Neural cell (in vitro differentiated cells): ENCODE measurements at regions not wholly inside any gene's neighbourhood (a gene's known extent, or its start where the extent isn't known, plus 50 kb on each side); places are given as distances from the start of the nearest gene placed in this dataset.

Experiments
- TF ChIP-seq, protein P1 (sequence below): IDR thresholded peaks from 2 replicates; pipeline ENCODE4 v1.6.1; 2012; ENCODE audit warnings: borderline replicate concordance
- TF ChIP-seq, protein P2 (sequence below): fragments of 450-650 bp; IDR thresholded peaks from 2 replicates; pipeline ENCODE4 v1.5.1; 2014; ENCODE audit warnings: antibody characterized with exemption, mild to moderate bottlenecking, moderate library complexity; ENCODE audit not compliant: poor library complexity, severe bottlenecking

DNA sequence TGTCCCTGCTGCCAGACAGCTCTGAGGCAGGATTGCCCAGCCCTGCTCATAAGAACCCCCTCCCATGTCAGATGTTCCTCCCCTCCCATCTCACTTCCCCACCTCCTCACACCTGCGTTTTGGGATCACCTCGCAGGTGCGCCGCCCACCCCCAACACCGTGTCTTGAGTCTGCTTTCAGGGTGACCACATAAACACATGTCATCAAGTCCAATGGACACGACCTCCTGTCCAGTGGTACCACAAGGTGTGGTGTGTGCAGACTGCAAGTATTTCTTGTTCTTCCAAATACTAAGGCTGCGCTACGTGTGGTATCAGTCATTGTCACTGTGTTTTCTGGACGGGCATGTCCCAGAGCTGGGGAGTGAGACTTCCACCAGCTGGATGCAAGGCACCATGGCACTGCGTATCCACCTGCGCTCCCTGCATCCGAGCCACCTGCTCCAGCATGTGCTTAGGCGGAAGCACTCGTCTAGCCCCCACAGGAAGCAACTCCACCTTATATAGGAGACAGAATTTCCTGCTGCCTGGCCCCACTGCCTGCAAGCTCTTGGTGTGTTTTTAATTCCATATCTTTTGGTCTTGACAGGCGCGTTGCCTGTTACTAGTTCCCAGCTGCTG, 119.7 kb upstream of the NXT1 start:
- TF ChIP-seq, protein P1, sequence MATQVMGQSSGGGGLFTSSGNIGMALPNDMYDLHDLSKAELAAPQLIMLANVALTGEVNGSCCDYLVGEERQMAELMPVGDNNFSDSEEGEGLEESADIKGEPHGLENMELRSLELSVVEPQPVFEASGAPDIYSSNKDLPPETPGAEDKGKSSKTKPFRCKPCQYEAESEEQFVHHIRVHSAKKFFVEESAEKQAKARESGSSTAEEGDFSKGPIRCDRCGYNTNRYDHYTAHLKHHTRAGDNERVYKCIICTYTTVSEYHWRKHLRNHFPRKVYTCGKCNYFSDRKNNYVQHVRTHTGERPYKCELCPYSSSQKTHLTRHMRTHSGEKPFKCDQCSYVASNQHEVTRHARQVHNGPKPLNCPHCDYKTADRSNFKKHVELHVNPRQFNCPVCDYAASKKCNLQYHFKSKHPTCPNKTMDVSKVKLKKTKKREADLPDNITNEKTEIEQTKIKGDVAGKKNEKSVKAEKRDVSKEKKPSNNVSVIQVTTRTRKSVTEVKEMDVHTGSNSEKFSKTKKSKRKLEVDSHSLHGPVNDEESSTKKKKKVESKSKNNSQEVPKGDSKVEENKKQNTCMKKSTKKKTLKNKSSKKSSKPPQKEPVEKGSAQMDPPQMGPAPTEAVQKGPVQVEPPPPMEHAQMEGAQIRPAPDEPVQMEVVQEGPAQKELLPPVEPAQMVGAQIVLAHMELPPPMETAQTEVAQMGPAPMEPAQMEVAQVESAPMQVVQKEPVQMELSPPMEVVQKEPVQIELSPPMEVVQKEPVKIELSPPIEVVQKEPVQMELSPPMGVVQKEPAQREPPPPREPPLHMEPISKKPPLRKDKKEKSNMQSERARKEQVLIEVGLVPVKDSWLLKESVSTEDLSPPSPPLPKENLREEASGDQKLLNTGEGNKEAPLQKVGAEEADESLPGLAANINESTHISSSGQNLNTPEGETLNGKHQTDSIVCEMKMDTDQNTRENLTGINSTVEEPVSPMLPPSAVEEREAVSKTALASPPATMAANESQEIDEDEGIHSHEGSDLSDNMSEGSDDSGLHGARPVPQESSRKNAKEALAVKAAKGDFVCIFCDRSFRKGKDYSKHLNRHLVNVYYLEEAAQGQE: no peak
- TF ChIP-seq, protein P2, sequence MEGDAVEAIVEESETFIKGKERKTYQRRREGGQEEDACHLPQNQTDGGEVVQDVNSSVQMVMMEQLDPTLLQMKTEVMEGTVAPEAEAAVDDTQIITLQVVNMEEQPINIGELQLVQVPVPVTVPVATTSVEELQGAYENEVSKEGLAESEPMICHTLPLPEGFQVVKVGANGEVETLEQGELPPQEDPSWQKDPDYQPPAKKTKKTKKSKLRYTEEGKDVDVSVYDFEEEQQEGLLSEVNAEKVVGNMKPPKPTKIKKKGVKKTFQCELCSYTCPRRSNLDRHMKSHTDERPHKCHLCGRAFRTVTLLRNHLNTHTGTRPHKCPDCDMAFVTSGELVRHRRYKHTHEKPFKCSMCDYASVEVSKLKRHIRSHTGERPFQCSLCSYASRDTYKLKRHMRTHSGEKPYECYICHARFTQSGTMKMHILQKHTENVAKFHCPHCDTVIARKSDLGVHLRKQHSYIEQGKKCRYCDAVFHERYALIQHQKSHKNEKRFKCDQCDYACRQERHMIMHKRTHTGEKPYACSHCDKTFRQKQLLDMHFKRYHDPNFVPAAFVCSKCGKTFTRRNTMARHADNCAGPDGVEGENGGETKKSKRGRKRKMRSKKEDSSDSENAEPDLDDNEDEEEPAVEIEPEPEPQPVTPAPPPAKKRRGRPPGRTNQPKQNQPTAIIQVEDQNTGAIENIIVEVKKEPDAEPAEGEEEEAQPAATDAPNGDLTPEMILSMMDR: no peak
